HCT116 (cell line): ENCODE measurements at regions not wholly inside any gene's neighbourhood (a gene's known extent, or its start where the extent isn't known, plus 50 kb on each side); places are given as distances from the start of the nearest gene placed in this dataset.

Experiments
- CTCF ChIP-seq, 3 experiments: fragments of 200-600 bp in 1 of 3; sonication (generic) in 1 of 3; IDR thresholded peaks in 2 of 3; conservative IDR thresholded peaks in 1 of 3; 2 replicates each; pipeline ENCODE4 v1.5.1; 2012 to 2017; ENCODE audit warnings: low read depth in 2 of 3, low read length in 2 of 3, antibody characterized with exemption in 1 of 3, borderline replicate concordance in 1 of 3, control low read depth in 1 of 3, mild to moderate bottlenecking in 1 of 3, mixed read lengths in 1 of 3, mixed run types in 1 of 3, moderate library complexity in 1 of 3; ENCODE audit not compliant: insufficient read depth in 1 of 3
- YY1 ChIP-seq: IDR thresholded peaks from 2 replicates; pipeline ENCODE4 v1.6.1; 2011; ENCODE audit warnings: low read length, low read depth, moderate library complexity, mild to moderate bottlenecking; ENCODE audit not compliant: insufficient replicate concordance; ENCODE audit errors: extremely low read depth

- TF ChIP-seq CTCF (IDR thresholded peaks at IDR 0.05 in 2 of 3, conservative IDR thresholded peaks at IDR 0.05 in 1 of 3; ENCODE audit: borderline replicate concordance in 1 of 3, insufficient read depth in 1 of 3, low read depth in 2 of 3, low read length in 2 of 3) (no peak), YY1 (no peak)
These were observed 314.7 kb downstream of the PAX1 start for GRCh38 chr20:22020201-22020600.
